SU-DHL-6 (cell line): ENCODE measurements at regions not wholly inside any gene's neighbourhood (a gene's known extent, or its start where the extent isn't known, plus 50 kb on each side); places are given as distances from the start of the nearest gene placed in this dataset.

ENCODE experiments used
- EZH2phosphoT487 ChIP-seq: fragments of 200-600 bp; sonication (generic), shearing (Covaris generic); conservative IDR thresholded peaks from 2 replicates; pipeline ENCODE4 v1.6.1; 2018; ENCODE audit warnings: mild to moderate bottlenecking, antibody characterized with exemption, low read length, moderate library complexity, mixed read lengths
- TF ChIP-seq, protein P1 (sequence below): fragments of 200-600 bp; sonication (generic); IDR thresholded peaks from one replicate; pipeline ENCODE4 v1.5.1; 2017; ENCODE audit warnings: antibody characterized with exemption, mild to moderate bottlenecking, low read length, moderate library complexity; ENCODE audit not compliant: insufficient read depth, poor library complexity, severe bottlenecking

DNA sequence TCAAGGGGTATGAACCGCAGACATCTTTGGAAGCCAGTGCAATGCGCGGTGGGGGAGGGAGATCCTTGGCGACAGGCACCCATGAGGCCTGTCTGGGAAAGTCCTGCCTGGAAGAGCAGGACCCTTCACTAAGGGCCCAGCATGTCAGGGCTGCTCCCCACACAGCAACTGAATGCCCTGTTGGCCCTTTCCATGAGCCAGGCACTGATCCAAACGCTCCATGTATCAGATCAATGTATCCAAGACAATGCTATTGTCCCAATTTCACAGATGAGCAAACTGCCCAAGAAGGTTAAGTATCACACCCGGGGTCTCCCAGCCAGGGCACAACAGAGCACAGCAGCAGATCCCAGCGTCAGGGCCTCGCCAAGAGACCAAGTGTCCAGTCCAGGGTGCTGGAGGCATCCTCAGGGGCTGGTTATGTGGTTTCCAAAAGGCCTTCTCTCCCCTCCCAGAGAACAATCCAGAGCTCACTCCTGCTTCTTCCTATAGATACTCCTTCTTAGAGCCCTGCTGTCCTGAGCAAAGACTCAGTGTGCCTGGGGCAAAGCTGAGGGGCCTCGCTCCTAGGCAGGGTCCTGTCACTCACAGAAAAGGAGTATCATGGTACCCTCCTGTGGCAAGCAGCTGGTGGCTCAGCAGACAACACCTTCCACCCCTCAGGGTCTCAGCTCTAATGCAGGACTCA, 328.0 kb downstream of the NPHP4 start:
- TF ChIP-seq, protein P1, sequence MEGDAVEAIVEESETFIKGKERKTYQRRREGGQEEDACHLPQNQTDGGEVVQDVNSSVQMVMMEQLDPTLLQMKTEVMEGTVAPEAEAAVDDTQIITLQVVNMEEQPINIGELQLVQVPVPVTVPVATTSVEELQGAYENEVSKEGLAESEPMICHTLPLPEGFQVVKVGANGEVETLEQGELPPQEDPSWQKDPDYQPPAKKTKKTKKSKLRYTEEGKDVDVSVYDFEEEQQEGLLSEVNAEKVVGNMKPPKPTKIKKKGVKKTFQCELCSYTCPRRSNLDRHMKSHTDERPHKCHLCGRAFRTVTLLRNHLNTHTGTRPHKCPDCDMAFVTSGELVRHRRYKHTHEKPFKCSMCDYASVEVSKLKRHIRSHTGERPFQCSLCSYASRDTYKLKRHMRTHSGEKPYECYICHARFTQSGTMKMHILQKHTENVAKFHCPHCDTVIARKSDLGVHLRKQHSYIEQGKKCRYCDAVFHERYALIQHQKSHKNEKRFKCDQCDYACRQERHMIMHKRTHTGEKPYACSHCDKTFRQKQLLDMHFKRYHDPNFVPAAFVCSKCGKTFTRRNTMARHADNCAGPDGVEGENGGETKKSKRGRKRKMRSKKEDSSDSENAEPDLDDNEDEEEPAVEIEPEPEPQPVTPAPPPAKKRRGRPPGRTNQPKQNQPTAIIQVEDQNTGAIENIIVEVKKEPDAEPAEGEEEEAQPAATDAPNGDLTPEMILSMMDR = no peak
- no peak for TF ChIP-seq EZH2phosphoT487
